Lower leg skin (tissue), 3 donors: ENCODE measurements at regions not wholly inside any gene's neighbourhood (a gene's known extent, or its start where the extent isn't known, plus 50 kb on each side); places are given as distances from the start of the nearest gene placed in this dataset.

Experiments used
- POLR2A ChIP-seq, 2 donors: fragments of 450-650 bp; IDR thresholded peaks; one replicate each; pipeline ENCODE4 v1.6.1; 2016 to 2017; ENCODE audit warnings: antibody characterized with exemption in 2 of 2, mild to moderate bottlenecking in 1 of 2, moderate library complexity in 1 of 2
- TF ChIP-seq, protein P1 (sequence below), 3 donors: fragments of 450-650 bp; IDR thresholded peaks; one replicate each; pipeline ENCODE4 v1.5.1; 2016; ENCODE audit warnings: antibody characterized with exemption in 3 of 3, mild to moderate bottlenecking in 3 of 3, moderate library complexity in 2 of 3

DNA sequence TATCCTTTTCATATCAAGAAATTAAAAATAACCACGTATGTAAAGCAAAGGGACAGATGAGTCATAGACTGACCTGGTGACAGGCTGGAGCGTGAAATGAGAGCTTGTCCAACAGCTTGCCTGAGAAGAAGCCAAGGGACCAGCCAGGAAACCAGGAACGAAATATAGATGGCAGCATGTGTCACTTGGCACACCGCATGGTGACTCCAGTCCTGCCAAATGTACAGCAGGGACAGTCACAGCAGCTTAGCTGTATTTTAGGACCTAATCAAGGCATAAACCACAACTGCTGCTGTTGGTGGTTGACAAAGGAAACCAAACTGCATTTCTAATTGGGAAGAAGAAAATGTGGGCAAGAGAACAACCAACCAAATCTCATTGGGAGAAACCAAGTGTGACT, 755.0 kb downstream of the TFAP2A start:
- TF ChIP-seq, protein P1, sequence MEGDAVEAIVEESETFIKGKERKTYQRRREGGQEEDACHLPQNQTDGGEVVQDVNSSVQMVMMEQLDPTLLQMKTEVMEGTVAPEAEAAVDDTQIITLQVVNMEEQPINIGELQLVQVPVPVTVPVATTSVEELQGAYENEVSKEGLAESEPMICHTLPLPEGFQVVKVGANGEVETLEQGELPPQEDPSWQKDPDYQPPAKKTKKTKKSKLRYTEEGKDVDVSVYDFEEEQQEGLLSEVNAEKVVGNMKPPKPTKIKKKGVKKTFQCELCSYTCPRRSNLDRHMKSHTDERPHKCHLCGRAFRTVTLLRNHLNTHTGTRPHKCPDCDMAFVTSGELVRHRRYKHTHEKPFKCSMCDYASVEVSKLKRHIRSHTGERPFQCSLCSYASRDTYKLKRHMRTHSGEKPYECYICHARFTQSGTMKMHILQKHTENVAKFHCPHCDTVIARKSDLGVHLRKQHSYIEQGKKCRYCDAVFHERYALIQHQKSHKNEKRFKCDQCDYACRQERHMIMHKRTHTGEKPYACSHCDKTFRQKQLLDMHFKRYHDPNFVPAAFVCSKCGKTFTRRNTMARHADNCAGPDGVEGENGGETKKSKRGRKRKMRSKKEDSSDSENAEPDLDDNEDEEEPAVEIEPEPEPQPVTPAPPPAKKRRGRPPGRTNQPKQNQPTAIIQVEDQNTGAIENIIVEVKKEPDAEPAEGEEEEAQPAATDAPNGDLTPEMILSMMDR (IDR thresholded peaks at IDR 0.05) = no peak
- TF ChIP-seq POLR2A (IDR thresholded peaks at IDR 0.05) = no peak
